DND-41 (cell line): ENCODE measurements at regions not wholly inside any gene's neighbourhood (a gene's known extent, or its start where the extent isn't known, plus 50 kb on each side); places are given as distances from the start of the nearest gene placed in this dataset.

Source experiments
- ATAC-seq: fragments of 200-7000 bp; cut with Tn5 transposase; 3 replicates; pipeline ENCODE4 v1.9.1; 2021; ENCODE audit warnings: low read depth; ENCODE audit not compliant: insufficient read depth
- DNase-seq: peaks from one replicate; pipeline ENCODE4 v3.0.0-alpha.2; 2020
- H2AFZ ChIP-seq: 2 replicates; pipeline ENCODE4 v1.6.0; 2012; ENCODE audit warnings: low read depth, low read length
- H3K27ac ChIP-seq: 2 replicates; pipeline ENCODE4 v1.5.1; 2012; ENCODE audit warnings: low read length, inconsistent platforms
- H3K27me3 ChIP-seq: fragments of 200-600 bp; sonication (generic); 2 replicates; pipeline ENCODE4 v1.6.0; 2012; ENCODE audit warnings: low read length, mild to moderate bottlenecking, inconsistent platforms; ENCODE audit not compliant: insufficient read depth, poor library complexity
- H3K36me3 ChIP-seq: 2 replicates; pipeline ENCODE4 v1.5.1; 2012; ENCODE audit warnings: low read length, inconsistent platforms; ENCODE audit not compliant: insufficient read depth
- H3K4me1 ChIP-seq: 2 replicates; pipeline ENCODE4 v1.5.1; 2012; ENCODE audit warnings: mild to moderate bottlenecking, low read length; ENCODE audit not compliant: insufficient read depth
- H3K4me2 ChIP-seq: 2 replicates; pipeline ENCODE4 v1.6.0; 2012; ENCODE audit warnings: mild to moderate bottlenecking, moderate library complexity, low read length, inconsistent platforms; ENCODE audit not compliant: insufficient read depth
- H3K4me3 ChIP-seq, 2 experiments: fragments of 200-600 bp in 1 of 2; shearing (Covaris generic) in 1 of 2; 2 replicates each; pipeline ENCODE4 v1.5.1; 2012 to 2016; ENCODE audit warnings: inconsistent platforms in 2 of 2, low read length in 2 of 2, mild to moderate bottlenecking in 2 of 2, low read depth in 1 of 2, moderate library complexity in 1 of 2
- H3K79me2 ChIP-seq: 2 replicates; pipeline ENCODE4 v1.6.0; 2012; ENCODE audit warnings: low read length, inconsistent platforms; ENCODE audit not compliant: insufficient read depth
- H3K9ac ChIP-seq: 2 replicates; pipeline ENCODE4 v1.6.0; 2012; ENCODE audit warnings: low read depth, mild to moderate bottlenecking, inconsistent platforms, low read length, moderate library complexity
- H3K9me3 ChIP-seq: 2 replicates; pipeline ENCODE4 v1.5.1; 2012; ENCODE audit warnings: low read length, moderate library complexity, mild to moderate bottlenecking, inconsistent platforms; ENCODE audit not compliant: insufficient read depth, severe bottlenecking
- H4K20me1 ChIP-seq: 2 replicates; pipeline ENCODE4 v1.6.0; 2012; ENCODE audit warnings: low read length; ENCODE audit not compliant: insufficient read depth
- EZH2 ChIP-seq: IDR thresholded peaks from 3 replicates; pipeline ENCODE4 v1.6.1; 2012; ENCODE audit warnings: borderline replicate concordance, low read depth, mild to moderate bottlenecking, moderate library complexity, low read length, inconsistent platforms; ENCODE audit not compliant: severe bottlenecking
- TF ChIP-seq, protein P1 (sequence below): IDR thresholded peaks from 2 replicates; pipeline ENCODE4 v1.5.1; 2012; ENCODE audit warnings: borderline replicate concordance, low read length, moderate library complexity, mild to moderate bottlenecking; ENCODE audit not compliant: poor library complexity, severe bottlenecking; ENCODE audit errors: extremely low read depth

DNA sequence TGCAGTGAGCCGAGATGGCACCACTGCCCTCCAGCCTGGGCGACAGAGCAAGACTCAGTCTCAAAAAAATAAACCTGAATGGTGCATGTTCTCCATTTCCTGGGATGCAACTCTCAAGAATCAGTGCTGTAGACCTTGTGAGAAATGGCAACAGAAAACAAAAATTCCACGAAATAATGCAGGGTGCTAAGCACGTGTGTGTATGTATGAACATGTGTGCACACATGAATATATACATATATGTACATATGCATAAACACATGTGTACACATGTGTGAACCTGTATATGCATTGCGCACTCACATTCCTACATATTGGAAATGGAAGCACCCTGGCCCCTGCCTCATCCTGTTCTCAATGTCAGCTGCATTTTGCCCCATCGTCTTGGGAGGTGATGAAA is 548.5 kb downstream of the TCERG1L start:
- no peaks in the 10 kb centered on the region for H3K79me2 ChIP-seq
- TF ChIP-seq, protein P1, sequence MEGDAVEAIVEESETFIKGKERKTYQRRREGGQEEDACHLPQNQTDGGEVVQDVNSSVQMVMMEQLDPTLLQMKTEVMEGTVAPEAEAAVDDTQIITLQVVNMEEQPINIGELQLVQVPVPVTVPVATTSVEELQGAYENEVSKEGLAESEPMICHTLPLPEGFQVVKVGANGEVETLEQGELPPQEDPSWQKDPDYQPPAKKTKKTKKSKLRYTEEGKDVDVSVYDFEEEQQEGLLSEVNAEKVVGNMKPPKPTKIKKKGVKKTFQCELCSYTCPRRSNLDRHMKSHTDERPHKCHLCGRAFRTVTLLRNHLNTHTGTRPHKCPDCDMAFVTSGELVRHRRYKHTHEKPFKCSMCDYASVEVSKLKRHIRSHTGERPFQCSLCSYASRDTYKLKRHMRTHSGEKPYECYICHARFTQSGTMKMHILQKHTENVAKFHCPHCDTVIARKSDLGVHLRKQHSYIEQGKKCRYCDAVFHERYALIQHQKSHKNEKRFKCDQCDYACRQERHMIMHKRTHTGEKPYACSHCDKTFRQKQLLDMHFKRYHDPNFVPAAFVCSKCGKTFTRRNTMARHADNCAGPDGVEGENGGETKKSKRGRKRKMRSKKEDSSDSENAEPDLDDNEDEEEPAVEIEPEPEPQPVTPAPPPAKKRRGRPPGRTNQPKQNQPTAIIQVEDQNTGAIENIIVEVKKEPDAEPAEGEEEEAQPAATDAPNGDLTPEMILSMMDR = no peak
- TF ChIP-seq EZH2 = no peak

DNA sequence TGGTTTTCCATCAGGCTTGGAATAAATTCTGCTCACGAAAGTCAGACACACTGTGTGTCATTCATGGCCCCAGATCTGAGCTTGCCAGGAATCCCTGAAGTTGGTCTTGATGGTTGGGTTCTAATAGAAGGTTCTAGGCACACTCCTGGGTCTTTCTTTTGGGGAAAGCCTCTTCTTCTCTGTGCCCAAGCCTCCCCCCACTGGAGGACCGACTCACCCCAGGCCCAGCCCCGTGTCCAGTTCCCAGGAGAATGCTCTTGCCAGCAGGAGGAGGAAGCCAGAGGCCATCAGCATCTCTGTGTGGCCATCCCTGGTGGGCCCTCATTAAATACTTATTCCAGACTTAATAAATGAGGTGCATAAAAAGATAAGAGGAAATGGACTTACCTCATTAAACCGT is 548.0 kb downstream of the TCERG1L start:
- Histone ChIP-seq H3K4me2 (no peak overlapping the region), H3K27ac (no peak overlapping the region), H3K9me3 (peaks cover 18% of the 10 kb centered on the region), H3K4me3 (no peak overlapping the region), H3K4me1 (no peaks in the 10 kb centered on the region), H3K79me2 (no peaks in the 10 kb centered on the region), H2AFZ (no peak overlapping the region), H4K20me1 (no peaks in the 10 kb centered on the region), H3K36me3 (no peaks in the 10 kb centered on the region), H3K27me3 (no peaks in the 10 kb centered on the region), H3K9ac (no peak overlapping the region)
- DNase-seq (no peak), ATAC-seq (no peak)
- TF ChIP-seq, protein P1 = no peak
- no peak for TF ChIP-seq EZH2

More for the DNA sequence above, 548.5 kb downstream of the TCERG1L start:
- Histone ChIP-seq H4K20me1 (no peaks in the 10 kb centered on the region), H3K9me3 (peaks cover 18% of the 10 kb centered on the region), H3K4me3 (no peak overlapping the region), H3K36me3 (no peaks in the 10 kb centered on the region), H3K9ac (no peak overlapping the region), H3K4me1 (no peaks in the 10 kb centered on the region), H3K27ac (no peak overlapping the region), H3K4me2 (no peak overlapping the region), H2AFZ (no peak overlapping the region), H3K27me3 (no peaks in the 10 kb centered on the region)
- no peak for DNase-seq
- ATAC-seq = no peak

DNA sequence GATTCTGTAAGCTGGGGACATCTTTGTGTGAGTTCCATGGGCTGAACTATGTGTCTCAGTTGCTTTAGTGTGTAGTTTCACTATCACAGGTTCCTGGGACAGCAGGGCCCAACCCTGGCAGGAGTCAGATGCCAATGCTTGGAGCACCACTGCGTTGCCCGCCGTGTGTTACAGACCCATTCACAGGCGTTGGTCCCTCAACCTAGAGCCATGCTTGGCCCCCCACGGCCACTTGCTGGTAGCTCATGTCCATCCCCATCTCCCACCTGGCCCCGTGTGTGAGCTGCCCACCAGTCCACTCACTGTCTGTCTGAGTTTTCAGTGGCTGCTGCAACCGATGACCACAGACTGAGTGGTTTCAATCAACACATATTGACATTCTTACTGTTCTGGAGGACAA is 546.9 kb downstream of the TCERG1L start:
- ATAC-seq (no peak), DNase-seq (no peak)
- Histone ChIP-seq H3K36me3 (no peaks in the 10 kb centered on the region), H3K4me2 (no peak overlapping the region), H3K27me3 (no peaks in the 10 kb centered on the region), H3K4me1 (no peaks in the 10 kb centered on the region), H2AFZ (no peak overlapping the region), H3K9ac (no peak overlapping the region), H3K79me2 (no peaks in the 10 kb centered on the region), H4K20me1 (no peaks in the 10 kb centered on the region), H3K27ac (no peak overlapping the region), H3K9me3 (peaks cover 22% of the 10 kb centered on the region), H3K4me3 (no peak overlapping the region)
- TF ChIP-seq EZH2 = no peak
- TF ChIP-seq, protein P1 = no peak

DNA sequence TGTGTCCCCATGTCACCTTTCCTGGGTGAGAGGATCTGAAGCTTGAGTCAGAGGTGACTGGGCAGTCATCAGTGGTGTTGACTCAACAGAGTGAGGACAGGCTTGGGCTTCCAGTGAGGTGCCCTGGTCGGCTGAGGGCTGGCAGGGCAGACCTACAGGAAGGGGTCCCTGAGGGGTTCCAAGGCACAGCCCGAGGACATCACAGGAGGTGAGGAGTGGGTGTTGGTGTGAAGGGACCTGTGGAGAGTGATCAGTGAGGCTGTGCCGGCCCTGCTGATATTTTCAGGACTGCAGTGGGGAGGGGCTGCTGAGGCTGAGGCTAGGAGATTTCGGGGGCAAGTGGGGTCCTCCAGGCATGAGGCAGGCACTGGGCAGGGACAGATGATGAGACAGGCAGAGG is 545.5 kb downstream of the TCERG1L start:
- no peak for ATAC-seq
- DNase-seq = no peak
- H3K4me3 ChIP-seq = no peak overlapping the region
- no peak overlapping the region for H3K9ac ChIP-seq
- H3K79me2 ChIP-seq = no peaks in the 10 kb centered on the region
- H4K20me1 ChIP-seq = no peaks in the 10 kb centered on the region
- no peaks in the 10 kb centered on the region for H3K4me1 ChIP-seq
- H3K27ac ChIP-seq = no peak overlapping the region
- H3K27me3 ChIP-seq = no peaks in the 10 kb centered on the region
- no peaks in the 10 kb centered on the region for H3K36me3 ChIP-seq
- no peak overlapping the region for H3K4me2 ChIP-seq
- no peak for TF ChIP-seq EZH2
- TF ChIP-seq, protein P1 = no peak
- H3K9me3 ChIP-seq = peaks cover 22% of the 10 kb centered on the region
- no peak overlapping the region for H2AFZ ChIP-seq
